Stimulated activated CD4-positive, alpha-beta T cell treated with anti-CD3 and anti-CD28 coated beads, Interleukin-1b, Interleukin-23, amount 100 ng/mL, for 1 hour (primary cell): ENCODE measurements at regions not wholly inside any gene's neighbourhood (a gene's known extent, or its start where the extent isn't known, plus 50 kb on each side); places are given as distances from the start of the nearest gene placed in this dataset.
"Not testable (repeated sequence)": the region's sequence is repeated elsewhere in the genome, so short reads cannot be mapped to it uniquely, and the experiment has no call there.

Source experiments
- DNase-seq, 2 donors: peaks; one replicate each; pipeline ENCODE4 v3.0.0-alpha.2; 2020; ENCODE audit warnings: low read depth in 2 of 2

DNA sequence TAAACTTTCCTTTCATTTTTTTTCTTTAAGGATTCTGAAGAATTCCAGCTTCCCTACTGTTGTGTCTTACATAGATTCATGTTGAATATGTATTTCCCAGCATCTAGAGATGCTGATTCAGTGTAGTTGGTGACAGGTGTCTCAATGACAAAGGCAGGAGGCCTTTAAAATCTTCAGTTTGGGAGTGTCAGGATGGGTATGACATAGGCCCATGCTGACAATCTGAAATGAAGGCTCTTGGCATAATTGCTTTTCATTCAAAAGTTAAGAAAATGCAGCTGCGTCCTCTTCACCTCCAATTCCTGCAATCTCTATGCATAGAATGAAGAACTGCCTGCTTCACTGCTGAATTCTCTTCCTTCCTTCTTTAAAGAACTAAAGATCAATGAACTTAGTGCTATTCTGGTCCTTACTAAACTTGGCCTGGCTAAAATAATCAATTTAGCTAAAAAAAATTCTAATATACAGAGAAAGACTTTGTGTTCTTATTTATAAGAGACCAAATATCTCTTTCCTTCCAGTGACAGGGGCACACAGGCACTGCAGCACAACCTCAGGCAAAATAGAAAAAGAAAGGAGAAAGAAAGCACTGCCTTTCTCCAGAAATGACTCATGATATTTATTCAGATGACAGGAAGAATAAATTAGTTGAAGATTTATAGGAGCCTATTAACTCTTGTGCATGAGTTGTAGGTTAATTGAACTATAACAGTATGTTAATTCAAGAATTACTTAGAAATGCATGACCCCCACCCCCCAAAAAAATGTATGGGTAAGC lies 152.6 kb upstream of the GBE1 start:
- no peak for DNase-seq

DNA sequence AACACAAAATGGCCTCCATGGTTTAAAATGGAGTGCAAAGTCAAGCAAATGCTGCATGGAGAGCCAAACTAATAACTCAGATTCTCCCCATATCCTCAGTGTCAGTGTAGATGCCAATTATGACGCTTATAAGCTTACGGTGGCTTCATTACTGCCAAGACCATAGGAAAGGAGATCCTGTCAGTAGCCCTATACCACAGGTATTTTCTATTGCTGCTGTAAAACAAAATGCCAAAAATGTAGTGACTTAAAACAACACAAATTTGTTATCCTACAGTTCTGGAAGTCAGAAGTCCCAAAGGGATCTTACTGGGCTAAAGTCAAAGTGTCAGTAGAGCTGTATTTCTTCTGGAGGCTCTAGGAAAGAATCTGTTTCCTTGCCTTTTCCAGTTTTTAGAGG lies 149.8 kb upstream of the GBE1 start:
- DNase-seq: no peak

- DNase-seq: no peak
Observed at GRCh38 chr3:81910244-81910852, 148.9 kb upstream of the GBE1 start.

- DNase-seq: no peak
Observed at GRCh38 chr3:81909796-81910195, 148.4 kb upstream of the GBE1 start.

DNA sequence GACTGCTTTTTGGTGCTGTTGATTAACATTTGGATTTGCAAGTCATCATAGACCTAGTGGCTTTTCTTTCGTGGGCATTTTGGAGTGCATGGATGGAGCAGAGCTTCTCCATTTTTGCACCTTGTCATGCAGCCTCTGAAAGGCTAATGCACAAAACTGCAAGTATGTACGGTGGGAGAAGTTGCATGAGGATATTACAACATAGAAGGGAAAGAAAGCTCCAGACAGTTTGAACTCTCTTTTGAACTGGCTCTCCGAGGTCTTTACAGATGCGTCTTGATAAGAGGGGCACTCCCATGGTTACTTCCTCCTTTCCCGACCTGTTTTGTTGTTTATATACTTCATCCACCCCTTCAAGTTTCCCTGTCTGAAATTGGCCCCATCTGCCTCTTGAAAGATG lies 147.1 kb upstream of the GBE1 start:
- DNase-seq: no peak

GRCh38 chr3:81898336-81898735 lies 136.9 kb upstream of the GBE1 start:
- no peak for DNase-seq

DNA sequence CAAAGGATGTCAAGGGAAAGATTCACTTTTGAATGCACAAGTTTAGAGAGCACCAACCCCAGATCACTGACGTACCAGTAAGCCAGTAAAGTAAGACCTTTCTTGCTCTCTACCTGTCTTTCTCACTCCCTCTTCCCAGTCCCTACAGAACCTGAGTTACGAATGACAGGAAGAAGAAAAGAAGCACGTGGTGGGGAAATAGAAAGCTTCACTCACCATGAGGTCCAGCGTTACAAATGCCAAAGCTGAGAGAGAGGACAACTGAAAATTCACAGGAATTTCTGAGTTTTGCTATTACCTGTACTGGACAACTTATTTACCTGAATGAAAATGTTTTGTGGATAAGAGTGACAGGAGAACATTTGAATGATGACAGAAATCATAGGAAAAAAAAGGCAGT lies 133.2 kb upstream of the GBE1 start:
- DNase-seq: no peak

- DNase-seq: no peak
Observed at GRCh38 chr3:81891055-81891895, 129.8 kb upstream of the GBE1 start.

DNA sequence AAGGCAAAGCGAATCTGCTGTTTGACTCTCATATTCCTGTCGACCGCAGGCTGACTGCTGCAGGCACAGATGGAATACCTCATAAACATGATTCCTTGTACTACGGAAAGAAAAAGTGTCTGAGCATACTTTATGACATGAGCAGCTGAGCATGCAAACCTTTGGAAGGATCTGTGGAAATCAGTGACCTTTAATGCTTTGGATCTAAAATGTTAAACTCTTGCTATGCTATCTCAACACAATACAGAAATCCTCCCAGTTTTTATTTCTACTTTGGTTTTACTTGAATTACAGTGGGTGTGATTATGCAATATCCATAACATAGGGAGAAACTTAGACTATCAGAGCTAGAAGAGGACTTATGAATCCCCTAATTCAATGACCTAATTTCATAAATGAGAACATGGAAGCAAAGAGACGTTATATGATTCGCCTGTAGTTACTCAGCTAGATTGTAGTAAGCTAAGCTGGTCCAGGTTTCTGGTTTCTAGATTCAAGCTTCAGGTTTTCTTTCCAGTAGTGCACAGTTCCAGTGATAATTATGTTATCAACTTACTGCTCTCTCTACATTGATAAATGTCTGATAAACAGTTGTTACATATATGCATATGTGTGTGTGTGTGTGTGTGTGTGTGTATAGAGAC lies 127.6 kb upstream of the GBE1 start:
- DNase-seq: no peak

DNA sequence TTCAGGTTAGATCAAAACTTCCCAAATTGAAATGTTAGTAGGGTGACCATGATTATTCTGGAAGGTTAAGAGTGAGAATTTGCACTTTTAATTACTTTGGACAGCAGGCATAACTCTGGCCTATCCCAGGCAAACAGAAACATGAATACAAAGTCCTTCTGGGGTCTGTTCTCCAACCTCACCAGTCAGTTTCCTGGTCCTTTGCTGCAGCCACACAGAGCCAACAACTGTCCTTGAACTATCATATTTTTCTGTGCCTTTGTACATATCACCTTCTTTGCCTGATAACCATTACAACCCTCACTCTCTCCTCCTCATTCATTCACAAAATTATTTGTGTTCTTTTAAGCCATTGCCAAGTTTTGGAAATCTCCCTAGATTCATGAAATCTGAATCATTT lies 126.0 kb upstream of the GBE1 start:
- DNase-seq: no peak

DNA sequence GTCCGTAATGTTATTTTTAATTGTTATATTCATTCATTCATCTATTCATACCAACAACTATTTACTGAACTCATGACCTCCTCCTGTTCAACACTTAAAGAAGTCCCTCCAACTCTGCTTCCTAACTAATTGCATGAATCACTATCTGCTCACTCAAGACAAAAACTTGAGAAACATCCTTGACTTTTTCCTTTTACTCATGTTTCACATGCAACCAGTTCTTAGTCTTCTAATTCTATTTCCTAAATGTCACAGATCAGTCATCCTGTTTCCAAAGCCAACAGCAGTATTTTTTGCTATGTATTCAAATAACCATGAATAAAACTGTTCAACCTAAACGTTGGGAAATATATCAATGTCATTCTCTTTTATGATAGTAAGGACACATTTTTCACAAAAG lies 124.6 kb upstream of the GBE1 start:
- DNase-seq: no peak

DNA sequence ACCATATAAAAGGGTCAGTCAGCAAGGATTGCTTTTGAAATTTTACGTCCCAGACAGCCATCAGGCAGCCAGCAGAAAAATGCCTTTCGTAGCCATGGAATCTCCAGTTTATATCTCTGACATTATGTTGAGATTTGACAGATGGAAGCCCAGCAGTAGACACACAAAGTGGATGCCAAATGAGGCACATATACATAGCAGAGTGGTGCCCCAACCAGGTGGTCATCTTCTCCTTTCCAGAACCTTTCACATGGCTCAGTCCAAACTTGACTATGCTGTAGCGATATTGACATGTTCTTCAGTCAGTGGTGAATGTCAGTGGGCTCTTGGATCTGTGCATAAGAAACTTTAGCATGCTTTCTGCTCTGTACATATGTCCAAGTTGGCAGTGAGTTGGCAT lies 123.3 kb upstream of the GBE1 start:
- no peak for DNase-seq

DNA sequence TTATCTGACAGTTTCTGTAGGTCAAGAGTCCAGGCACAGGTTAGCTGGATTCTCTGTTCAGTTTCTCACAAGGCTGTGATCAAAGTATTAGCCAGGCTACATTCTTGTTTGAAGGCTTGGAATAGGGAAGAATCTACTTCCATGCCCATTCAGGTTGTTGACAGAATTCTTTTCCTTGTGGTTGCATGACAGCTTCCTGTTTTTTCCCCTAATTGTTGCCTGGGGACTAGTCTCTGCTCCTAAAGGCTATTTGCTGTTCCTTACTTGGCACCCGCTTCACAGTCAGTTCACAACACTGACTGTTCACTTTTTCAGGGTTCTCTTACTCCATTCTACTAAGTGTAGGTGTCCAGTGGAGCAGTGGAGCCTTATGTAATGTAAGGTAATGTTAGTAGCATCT lies 115.4 kb upstream of the GBE1 start:
- DNase-seq: no peak

- DNase-seq: no peak
Observed at GRCh38 chr3:81874738-81875137, 113.3 kb upstream of the GBE1 start.

GRCh38 chr3:81872566-81872965 lies 111.1 kb upstream of the GBE1 start:
- DNase-seq: no peak

- no peak for DNase-seq
Observed at GRCh38 chr3:81871358-81872155, 110.1 kb upstream of the GBE1 start.

DNA sequence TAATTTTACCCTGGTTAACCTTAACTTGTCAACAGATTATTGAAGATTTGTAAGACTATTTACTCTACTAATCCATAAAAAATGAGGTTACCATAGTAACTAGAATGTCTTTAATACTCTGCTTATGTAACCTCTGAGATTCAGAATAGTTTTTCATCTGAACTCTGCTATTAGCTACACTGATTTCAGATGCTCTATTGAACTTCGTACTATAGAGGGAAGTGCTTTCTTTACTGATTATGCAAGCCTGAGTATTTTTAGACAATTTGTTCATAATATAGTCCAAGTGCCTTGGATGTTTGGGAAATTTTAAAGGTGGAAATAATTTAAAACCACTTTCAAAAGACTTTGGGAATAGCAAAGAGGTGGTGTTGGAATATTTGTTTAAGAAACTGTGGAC lies 107.9 kb upstream of the GBE1 start:
- no peak for DNase-seq

DNA sequence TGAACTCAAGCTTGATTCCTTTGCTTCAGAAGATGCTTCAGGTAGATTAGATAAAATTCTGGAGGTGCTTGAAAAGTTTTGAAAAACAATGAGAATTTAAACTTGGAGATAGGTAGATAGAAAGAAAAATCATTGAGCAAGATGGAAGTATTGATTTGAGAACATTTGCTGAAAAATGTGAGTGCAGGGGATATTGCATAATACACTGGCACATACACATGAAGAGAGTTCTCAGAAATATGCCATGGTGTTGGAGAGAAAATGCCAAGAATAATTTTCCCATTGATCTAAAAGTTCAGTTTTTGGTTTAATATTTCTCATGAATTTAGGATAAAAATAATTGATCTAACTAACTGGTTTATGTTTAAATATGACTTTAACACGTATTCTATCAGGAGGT lies 107.2 kb upstream of the GBE1 start:
- DNase-seq: no peak

DNA sequence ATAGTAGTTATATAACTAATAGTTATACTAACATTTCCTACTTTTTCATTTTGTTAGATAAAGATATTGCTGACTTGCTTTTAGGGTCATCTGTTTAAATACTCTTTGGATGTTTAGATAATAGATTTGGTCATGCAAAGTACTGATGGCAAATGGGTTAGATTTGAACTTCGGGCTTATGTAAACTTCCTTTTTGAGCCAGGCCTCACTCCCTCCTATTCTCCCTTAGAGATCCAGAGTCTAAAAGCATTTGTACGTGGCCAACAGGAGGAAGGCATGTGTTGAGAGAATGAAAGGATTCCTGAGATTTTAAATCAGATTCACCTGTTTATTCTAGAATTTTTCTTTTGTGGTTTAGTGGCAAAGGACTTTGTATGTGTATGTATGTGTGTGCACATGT lies 106.4 kb upstream of the GBE1 start:
- no peak for DNase-seq

GRCh38 chr3:81865164-81865563 lies 103.7 kb upstream of the GBE1 start:
- DNase-seq: not testable (repeated sequence)

DNA sequence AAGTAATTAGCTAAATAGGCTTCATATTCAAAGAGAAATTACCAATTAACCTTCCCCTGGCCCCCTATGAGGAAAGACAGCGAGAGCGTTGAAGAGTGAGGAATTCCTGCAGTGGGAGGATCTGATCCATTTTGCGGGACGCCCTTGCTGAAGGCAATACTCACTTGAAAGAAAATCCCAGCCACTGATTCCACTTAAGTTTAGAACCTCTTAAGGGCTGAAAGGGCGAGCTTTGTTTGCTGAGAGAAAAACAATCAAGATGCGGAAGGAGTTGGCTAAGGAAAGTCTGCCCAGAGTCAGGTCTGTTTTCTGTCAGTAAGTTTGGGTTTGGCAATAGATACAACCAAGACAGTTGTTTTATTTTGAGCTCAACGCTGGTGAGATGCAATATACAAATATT lies 102.8 kb upstream of the GBE1 start:
- DNase-seq: no peak

GRCh38 chr3:81863756-81864155 lies 102.3 kb upstream of the GBE1 start:
- DNase-seq: no peak
